GM23338 (cell line): ENCODE measurements at regions not wholly inside any gene's neighbourhood (a gene's known extent, or its start where the extent isn't known, plus 50 kb on each side); places are given as distances from the start of the nearest gene placed in this dataset.
"Not testable (repeated sequence)": the region's sequence is repeated elsewhere in the genome, so short reads cannot be mapped to it uniquely, and the experiment has no call there.

Source experiments
- ATAC-seq: fragments of 200-7000 bp; cut with Tn5 transposase; 3 replicates; pipeline ENCODE4 v1.9.1; 2020
- DNase-seq: peaks from one replicate; pipeline ENCODE4 v3.0.0-alpha.2; 2015; ENCODE audit warnings: low spot score
- H2AFZ ChIP-seq: fragments of 200-600 bp; sonication (generic); 2 replicates; pipeline ENCODE4 v1.8.0; 2016; ENCODE audit warnings: antibody characterized with exemption, mild to moderate bottlenecking, moderate library complexity
- H3F3A ChIP-seq: fragments of 200-600 bp; sonication (generic); replicated peaks from 2 replicates; pipeline ENCODE4 v1.8.0; 2017; ENCODE audit warnings: antibody characterized with exemption, mixed run types, low read depth
- H3K27ac ChIP-seq: fragments of 200-600 bp; sonication (generic); 2 replicates; pipeline ENCODE4 v1.6.1; 2016; ENCODE audit warnings: low read depth
- H3K27me3 ChIP-seq: fragments of 200-600 bp; sonication (generic); 2 replicates; pipeline ENCODE4 v1.8.0; 2016; ENCODE audit warnings: mild to moderate bottlenecking, mixed run types, moderate library complexity; ENCODE audit not compliant: insufficient read depth
- H3K36me3 ChIP-seq: fragments of 200-600 bp; sonication (generic); 2 replicates; pipeline ENCODE4 v1.8.0; 2016; ENCODE audit warnings: mild to moderate bottlenecking; ENCODE audit not compliant: insufficient read depth
- H3K4me1 ChIP-seq: fragments of 200-600 bp; sonication (generic); 2 replicates; pipeline ENCODE4 v1.8.0; 2016; ENCODE audit warnings: mild to moderate bottlenecking, moderate library complexity; ENCODE audit not compliant: insufficient read depth
- H3K4me2 ChIP-seq: fragments of 200-600 bp; sonication (generic); 2 replicates; pipeline ENCODE4 v1.7.1; 2017; ENCODE audit warnings: mixed run types
- H3K4me3 ChIP-seq: fragments of 200-600 bp; sonication (generic); 2 replicates; pipeline ENCODE4 v1.6.1; 2016; ENCODE audit warnings: mixed run types
- H3K79me2 ChIP-seq: fragments of 200-600 bp; sonication (generic); replicated peaks from 2 replicates; pipeline ENCODE4 v1.8.0; 2017; ENCODE audit warnings: mild to moderate bottlenecking; ENCODE audit not compliant: insufficient read depth
- H3K9me2 ChIP-seq: fragments of 200-600 bp; sonication (generic); 2 replicates; pipeline ENCODE4 v1.8.0; 2017; ENCODE audit not compliant: insufficient read depth
- H4K20me1 ChIP-seq: fragments of 200-600 bp; sonication (generic); replicated peaks from 2 replicates; pipeline ENCODE4 v1.8.0; 2017; ENCODE audit warnings: mild to moderate bottlenecking; ENCODE audit not compliant: insufficient read depth
- H3K27ac Mint-ChIP-seq: 2 replicates; pipeline ENCODE4 v1.8.0; 2020; ENCODE audit warnings: inconsistent platforms, mild to moderate bottlenecking, moderate library complexity, mixed read lengths
- H3K27me3 Mint-ChIP-seq: 3 replicates; pipeline ENCODE4 v1.8.0; 2022; ENCODE audit warnings: low read depth, mild to moderate bottlenecking, moderate library complexity, mixed read lengths, inconsistent platforms; ENCODE audit not compliant: insufficient read depth, poor library complexity
- H3K36me3 Mint-ChIP-seq: 3 replicates; pipeline ENCODE4 v1.8.0; 2021; ENCODE audit warnings: low read depth, mild to moderate bottlenecking, inconsistent platforms, moderate library complexity, mixed read lengths
- H3K4me1 Mint-ChIP-seq: 3 replicates; pipeline ENCODE4 v1.8.0; 2020; ENCODE audit warnings: mild to moderate bottlenecking, inconsistent platforms, mixed read lengths
- H3K4me3 Mint-ChIP-seq: 3 replicates; pipeline ENCODE4 v1.8.0; 2021; ENCODE audit warnings: moderate library complexity, mild to moderate bottlenecking, inconsistent platforms, mixed read lengths
- H3K9me3 Mint-ChIP-seq: 3 replicates; pipeline ENCODE4 v1.8.0; 2020; ENCODE audit warnings: moderate library complexity, mild to moderate bottlenecking, inconsistent platforms, mixed read lengths
- CREB1 ChIP-seq: fragments of 250-450 bp; sonication (Bioruptor Pico); IDR thresholded peaks from 2 replicates; pipeline ENCODE4 v1.5.0; 2020; ENCODE audit warnings: low read depth, mild to moderate bottlenecking, moderate library complexity
- ZNF331 ChIP-seq: fragments of 250-450 bp; sonication (Bioruptor Pico); IDR thresholded peaks from 2 replicates; pipeline ENCODE4 v1.5.0; 2020; ENCODE audit warnings: low read depth, mild to moderate bottlenecking, moderate library complexity
- ZNF462 ChIP-seq: fragments of 250-450 bp; sonication (Bioruptor Pico); IDR thresholded peaks from 2 replicates; pipeline ENCODE4 v1.5.0; 2020; ENCODE audit warnings: mild to moderate bottlenecking, moderate library complexity

- no peak for TF ChIP-seq ZNF462 (CRISPR knock-in tag)
- TF ChIP-seq CREB1, result no peak
- TF ChIP-seq ZNF331 (CRISPR knock-in tag), result no peak
Observed at GRCh38 chr3:162704799-162705385, 1208.3 kb downstream of the OTOL1 start (continued).

- peaks cover 17% of the 10 kb centered on the region for H3K36me3 Mint-ChIP-seq
- H3K4me2 ChIP-seq, H3K27me3 Mint-ChIP-seq, H3K9me2 ChIP-seq, H3F3A ChIP-seq, H3K27me3 ChIP-seq, ATAC-seq, DNase-seq, H4K20me1 ChIP-seq, H3K36me3 ChIP-seq, H3K4me3 Mint-ChIP-seq, H3K4me1 ChIP-seq, H3K4me3 ChIP-seq, H2AFZ ChIP-seq, H3K4me1 Mint-ChIP-seq, H3K27ac ChIP-seq, H3K79me2 ChIP-seq, H3K27ac Mint-ChIP-seq: not testable (repeated sequence)
- H3K9me3 Mint-ChIP-seq, result peaks cover 13% of the 10 kb centered on the region
Observed at GRCh38 chr3:162708394-162708793, 1211.8 kb downstream of the OTOL1 start.

GRCh38 chr3:162708942-162709706, 1212.5 kb downstream of the OTOL1 start:
- not testable (repeated sequence) for H3K27ac Mint-ChIP-seq, H3K27me3 Mint-ChIP-seq, H3K27me3 ChIP-seq, H3K27ac ChIP-seq, H3K36me3 ChIP-seq, H3K9me2 ChIP-seq, H3F3A ChIP-seq, H3K79me2 ChIP-seq, H4K20me1 ChIP-seq, ATAC-seq, H3K4me3 Mint-ChIP-seq, H3K4me3 ChIP-seq, H3K4me1 ChIP-seq, DNase-seq, H3K4me2 ChIP-seq, H3K4me1 Mint-ChIP-seq
- peaks cover 17% of the 10 kb centered on the region for H3K36me3 Mint-ChIP-seq
- H2AFZ ChIP-seq, result 0 out of 2 replicates have a peak overlapping the region, but pooled peaks have one; percentile 9
- peaks cover 13% of the 10 kb centered on the region for H3K9me3 Mint-ChIP-seq
